ENCODE measurements at regions not wholly inside any gene's neighbourhood (a gene's known extent, or its start where the extent isn't known, plus 50 kb on each side); places are given as distances from the start of the nearest gene placed in this dataset.

- Histone ChIP-seq H2AK9ac (replicated peaks; ENCODE audit: low read depth, low read length, poor library complexity) (no peak overlapping the region), H2BK5ac (ENCODE audit: low read depth, low read length, poor library complexity, severe bottlenecking) (no peak overlapping the region), H2AFZ (replicated peaks; ENCODE audit: low read length, poor library complexity) (no peak overlapping the region), H3K9me3 (ENCODE audit: control insufficient read depth, insufficient read depth, low read length) (no peaks in the 10 kb centered on the region), H3K79me1 (ENCODE audit: low read depth in 1 of 2, low read length in 2 of 2) (no peaks in the 10 kb centered on the region), H4K5ac (ENCODE audit: low read depth, low read length) (no peak overlapping the region), H3K36me3 (ENCODE audit: control insufficient read depth, insufficient read depth, low read length) (no peaks in the 10 kb centered on the region), H3K4ac (ENCODE audit: low read depth, low read length) (no peak overlapping the region), H3K56ac (ENCODE audit: extremely low read depth, insufficient read depth, low read length) (no peak overlapping the region), H3K4me3 (ENCODE audit: insufficient read depth, low read depth, low read length) (no peak overlapping the region), H4K91ac (ENCODE audit: insufficient read depth, low read depth, low read length) (no peak overlapping the region), H2BK120ac (ENCODE audit: low read depth, low read length) (no peak overlapping the region), H3K23ac (ENCODE audit: low read depth, low read length) (no peak overlapping the region), H3K9me1 (ENCODE audit: insufficient read depth, low read length) (no peaks in the 10 kb centered on the region), H3K27me3 (ENCODE audit: control insufficient read depth, insufficient read depth, low read length) (peaks cover 14% of the 10 kb centered on the region; the same call in 1 of the 2 replicates), H3K18ac (ENCODE audit: low read depth, low read length) (no peak overlapping the region), H2AK5ac (ENCODE audit: low read depth, low read length) (no peak overlapping the region), H3K4me2 (ENCODE audit: low read depth, low read length) (no peak overlapping the region), H3K27ac (ENCODE audit: insufficient read depth, low read length) (no peak overlapping the region), H4K20me1 (ENCODE audit: insufficient read depth, low read length) (no peaks in the 10 kb centered on the region), H4K8ac (ENCODE audit: low read depth in 2 of 2, low read length in 2 of 2) (no peak overlapping the region), H3K4me1 (ENCODE audit: control insufficient read depth, insufficient read depth, low read length) (no peaks in the 10 kb centered on the region), H3K14ac (replicated peaks; ENCODE audit: low read depth, low read length) (no peak overlapping the region), H3K9ac (ENCODE audit: low read depth, low read length) (no peak overlapping the region), H2BK15ac (ENCODE audit: low read depth, low read length) (no peak overlapping the region), H2BK20ac (ENCODE audit: low read depth, low read length) (no peak overlapping the region)
- no TSS peak for BruUV-seq (replicated peaks)
- dilution Hi-C loops (cut with HindIII; ENCODE audit: low sequenced_read_pairs, unreplicated experiment) (no loop called here), intact Hi-C loops (cut with micrococcal nuclease) (no loop called here), in situ Hi-C loops (cut with MboI; ENCODE audit: low sequenced_read_pairs) (no loop called here)
- TF ChIP-seq RAD21 (IDR thresholded peaks at IDR 0.05; ENCODE audit: low read length) = no peak
- no peak for TF ChIP-seq MAZ (IDR thresholded peaks at IDR 0.05; ENCODE audit: borderline replicate concordance, low read depth, low read length)
- TF ChIP-seq RFX5 (IDR thresholded peaks at IDR 0.05; ENCODE audit: low read depth, low read length) = no peak
- TF ChIP-seq RCOR1 (IDR thresholded peaks at IDR 0.05; ENCODE audit: insufficient replicate concordance, low read length) = no peak
- TF ChIP-seq CEBPB (IDR thresholded peaks at IDR 0.05; ENCODE audit: low read depth, low read length) = no peak
- TF ChIP-seq ELK1 (IDR thresholded peaks at IDR 0.05; ENCODE audit: borderline replicate concordance, low read depth, low read length) = no peak
- TF ChIP-seq USF2 (IDR thresholded peaks at IDR 0.05; ENCODE audit: low read depth, low read length) = no peak
- no peak for TF ChIP-seq BHLHE40 (IDR thresholded peaks at IDR 0.05; ENCODE audit: low read depth, low read length)
- TF ChIP-seq SMC3 (IDR thresholded peaks at IDR 0.05; ENCODE audit: low read depth, low read length) = no peak
- no peak for TF ChIP-seq POLR2A (IDR thresholded peaks at IDR 0.05; ENCODE audit: low read depth, low read length)
- no peak for TF ChIP-seq CTCF (conservative IDR thresholded peaks at IDR 0.05; ENCODE audit: low read depth, low read length)
- no peak for TF ChIP-seq CHD1 (IDR thresholded peaks at IDR 0.05; ENCODE audit: low read depth, low read length)
- TF ChIP-seq NFE2L2 (IDR thresholded peaks at IDR 0.05; ENCODE audit: low read depth, low read length) = no peak
- no peak for TF ChIP-seq MXI1 (IDR thresholded peaks at IDR 0.05; ENCODE audit: borderline replicate concordance, low read depth, low read length)
- TF ChIP-seq MAFK (IDR thresholded peaks at IDR 0.05; ENCODE audit: low read depth, low read length) = no peak
- TF ChIP-seq FOS (IDR thresholded peaks at IDR 0.05; ENCODE audit: low read depth, low read length) = no peak
- ATAC-seq (ENCODE audit: low read depth) (no peak), DNase-seq (no peak)
- POLR2A ChIA-PET (ENCODE audit: unreplicated experiment) = no interaction called here
- CTCF ChIA-PET = no interaction called here
- WGBS, 2 experiments (ENCODE audit: extremely low coverage in 2 of 2, insufficient read length in 1 of 2) = no CpG with 5 or more reads among the region's 15 CpGs
Measured at GRCh38 chr3:127443581-127444375, 146.8 kb downstream of the TPRA1 start.

Data from IMR-90 (cell line).